ENCODE measurements at regions not wholly inside any gene's neighbourhood (a gene's known extent, or its start where the extent isn't known, plus 50 kb on each side); places are given as distances from the start of the nearest gene placed in this dataset.

GRCh38 chr13:90201202-90201601 lies 1146.3 kb upstream of the MIR17HG start:
- TF ChIP-seq CTCF (IDR thresholded peaks at IDR 0.05; ENCODE audit: low read depth, low read length, poor library complexity, severe bottlenecking) (no peak), EZH2phosphoT487 (IDR thresholded peaks at IDR 0.05; ENCODE audit: borderline replicate concordance, low read length) (no peak)
